ENCODE measurements at regions not wholly inside any gene's neighbourhood (a gene's known extent, or its start where the extent isn't known, plus 50 kb on each side); places are given as distances from the start of the nearest gene placed in this dataset.
"Not testable (repeated sequence)": the region's sequence is repeated elsewhere in the genome, so short reads cannot be mapped to it uniquely, and the experiment has no call there.

GRCh38 chr20:48448666-48449600 is 378.9 kb downstream of the PREX1 start:
- TF ChIP-seq, protein P1, sequence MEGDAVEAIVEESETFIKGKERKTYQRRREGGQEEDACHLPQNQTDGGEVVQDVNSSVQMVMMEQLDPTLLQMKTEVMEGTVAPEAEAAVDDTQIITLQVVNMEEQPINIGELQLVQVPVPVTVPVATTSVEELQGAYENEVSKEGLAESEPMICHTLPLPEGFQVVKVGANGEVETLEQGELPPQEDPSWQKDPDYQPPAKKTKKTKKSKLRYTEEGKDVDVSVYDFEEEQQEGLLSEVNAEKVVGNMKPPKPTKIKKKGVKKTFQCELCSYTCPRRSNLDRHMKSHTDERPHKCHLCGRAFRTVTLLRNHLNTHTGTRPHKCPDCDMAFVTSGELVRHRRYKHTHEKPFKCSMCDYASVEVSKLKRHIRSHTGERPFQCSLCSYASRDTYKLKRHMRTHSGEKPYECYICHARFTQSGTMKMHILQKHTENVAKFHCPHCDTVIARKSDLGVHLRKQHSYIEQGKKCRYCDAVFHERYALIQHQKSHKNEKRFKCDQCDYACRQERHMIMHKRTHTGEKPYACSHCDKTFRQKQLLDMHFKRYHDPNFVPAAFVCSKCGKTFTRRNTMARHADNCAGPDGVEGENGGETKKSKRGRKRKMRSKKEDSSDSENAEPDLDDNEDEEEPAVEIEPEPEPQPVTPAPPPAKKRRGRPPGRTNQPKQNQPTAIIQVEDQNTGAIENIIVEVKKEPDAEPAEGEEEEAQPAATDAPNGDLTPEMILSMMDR (IDR thresholded peaks at IDR 0.05), result no peak
- ATAC-seq (no peak), DNase-seq (no peak)
- H3K4me3 ChIP-seq, result no peak overlapping the region
- peaks cover 7% of the 10 kb centered on the region for H3K9me3 ChIP-seq
- intact Hi-C loops (cut with DNase I, micrococcal nuclease), result no loop called here
- no peaks in the 10 kb centered on the region for H3K4me1 ChIP-seq (ENCODE audit: low read depth)
- no peaks in the 10 kb centered on the region for H3K36me3 ChIP-seq (ENCODE audit: low read depth)

DNA sequence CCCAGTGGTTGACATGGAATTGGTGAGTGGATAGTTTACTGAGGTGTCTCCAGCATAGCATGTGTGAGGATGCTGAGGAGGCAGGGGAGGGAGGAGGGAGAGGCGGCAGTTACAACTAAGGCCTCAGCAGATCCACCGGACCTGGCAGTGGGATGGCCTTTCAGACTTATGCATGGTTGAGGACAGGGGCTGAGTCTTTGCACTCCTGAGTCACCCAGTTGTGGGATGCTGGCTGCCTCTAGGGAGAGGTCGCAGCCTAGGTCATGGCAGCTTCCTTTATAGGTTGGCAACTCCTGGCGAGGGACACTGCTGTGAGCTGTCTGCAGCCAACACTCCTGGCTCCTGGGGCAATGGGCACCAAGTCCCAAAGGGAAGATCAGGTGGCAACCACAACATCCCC is 380.3 kb downstream of the PREX1 start:
- no peak for DNase-seq
- TF ChIP-seq, protein P1 (IDR thresholded peaks at IDR 0.05), result no peak
- Histone ChIP-seq H3K4me3 (no peak overlapping the region), H3K36me3 (ENCODE audit: low read depth) (no peaks in the 10 kb centered on the region), H3K9me3 (peaks cover 11% of the 10 kb centered on the region), H3K4me1 (ENCODE audit: low read depth) (no peaks in the 10 kb centered on the region)
- no peak for ATAC-seq
- intact Hi-C loops (cut with DNase I, micrococcal nuclease), result no loop called here

DNA sequence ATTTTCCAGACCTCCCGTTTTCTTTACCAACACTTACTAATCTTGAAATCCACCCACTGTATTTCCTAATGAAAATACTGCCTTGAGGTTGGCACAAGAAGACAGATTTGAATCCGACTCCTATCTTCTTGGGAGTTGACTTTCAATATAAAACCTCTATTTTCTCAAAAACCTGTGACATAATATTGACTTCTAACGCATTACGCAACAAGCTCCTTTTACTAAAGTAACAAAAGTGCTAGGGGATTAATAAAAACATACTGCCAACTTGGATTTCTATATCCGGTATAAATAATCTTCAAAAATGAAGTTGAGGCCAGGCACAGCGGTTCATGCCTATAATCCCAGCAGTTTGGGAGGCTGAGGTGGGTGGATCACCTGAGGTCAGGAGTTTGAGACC is 382.0 kb downstream of the PREX1 start:
- intact Hi-C loops (cut with DNase I, micrococcal nuclease), result no loop called here
- H3K4me3 ChIP-seq, result no peak overlapping the region
- DNase-seq, result no peak

GRCh38 chr20:48444249-48444648 is 383.6 kb downstream of the PREX1 start:
- no peaks in the 10 kb centered on the region for H3K4me1 ChIP-seq (ENCODE audit: low read depth)
- H3K9me3 ChIP-seq, result peaks cover 11% of the 10 kb centered on the region
- intact Hi-C loops (cut with DNase I, micrococcal nuclease), result no loop called here
- no peak overlapping the region for H3K4me3 ChIP-seq
- TF ChIP-seq, protein P1 (IDR thresholded peaks at IDR 0.05), result no peak
- DNase-seq, result no peak
- ATAC-seq, result no peak
- no peaks in the 10 kb centered on the region for H3K36me3 ChIP-seq (ENCODE audit: low read depth)

More for the DNA sequence above, 382.0 kb downstream of the PREX1 start:
- peaks cover 11% of the 10 kb centered on the region for H3K9me3 ChIP-seq
- H3K36me3 ChIP-seq (ENCODE audit: low read depth), result no peaks in the 10 kb centered on the region
- H3K4me1 ChIP-seq (ENCODE audit: low read depth), result no peaks in the 10 kb centered on the region
- ATAC-seq, result no peak
- TF ChIP-seq, protein P1 (IDR thresholded peaks at IDR 0.05), result no peak

- TF ChIP-seq, protein P1 (IDR thresholded peaks at IDR 0.05), result no peak
- no peak overlapping the region for H3K4me3 ChIP-seq
Observed at GRCh38 chr20:48440916-48441315, 386.9 kb downstream of the PREX1 start.

DNA sequence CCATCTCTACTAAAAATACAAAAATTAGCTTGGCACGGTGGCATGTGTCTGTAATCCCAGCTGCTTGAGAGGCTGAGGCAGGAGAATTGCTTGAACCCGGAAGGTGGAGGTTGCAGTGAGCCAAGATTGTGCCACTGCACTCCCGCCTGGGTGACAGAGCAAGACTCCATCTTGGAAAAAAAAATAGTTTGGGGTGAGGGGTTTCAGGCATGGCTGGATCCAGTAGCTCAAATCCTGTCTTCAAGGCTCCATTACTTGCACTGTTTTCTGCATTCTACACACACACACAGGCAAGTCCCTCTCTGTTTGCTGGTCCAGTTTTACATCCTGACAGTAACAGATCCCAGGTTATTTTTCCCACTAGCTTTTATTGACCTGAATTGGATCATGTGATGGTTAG is 387.5 kb downstream of the PREX1 start:
- H3K4me1 ChIP-seq (ENCODE audit: low read depth); intact Hi-C loops (cut with DNase I, micrococcal nuclease); H3K36me3 ChIP-seq (ENCODE audit: low read depth); DNase-seq; ATAC-seq; H3K4me3 ChIP-seq: not testable (repeated sequence)
- H3K9me3 ChIP-seq, result peaks cover 11% of the 10 kb centered on the region

More at GRCh38 chr20:48440916-48441315, 386.9 kb downstream of the PREX1 start:
- Histone ChIP-seq H3K9me3 (peaks cover 11% of the 10 kb centered on the region), H3K4me1 (ENCODE audit: low read depth) (no peaks in the 10 kb centered on the region), H3K36me3 (ENCODE audit: low read depth) (no peaks in the 10 kb centered on the region)
- DNase-seq, result no peak
- intact Hi-C loops (cut with DNase I, micrococcal nuclease), result no loop called here
- ATAC-seq, result no peak
